ENCODE measurements at regions not wholly inside any gene's neighbourhood (a gene's known extent, or its start where the extent isn't known, plus 50 kb on each side); places are given as distances from the start of the nearest gene placed in this dataset.

DNA sequence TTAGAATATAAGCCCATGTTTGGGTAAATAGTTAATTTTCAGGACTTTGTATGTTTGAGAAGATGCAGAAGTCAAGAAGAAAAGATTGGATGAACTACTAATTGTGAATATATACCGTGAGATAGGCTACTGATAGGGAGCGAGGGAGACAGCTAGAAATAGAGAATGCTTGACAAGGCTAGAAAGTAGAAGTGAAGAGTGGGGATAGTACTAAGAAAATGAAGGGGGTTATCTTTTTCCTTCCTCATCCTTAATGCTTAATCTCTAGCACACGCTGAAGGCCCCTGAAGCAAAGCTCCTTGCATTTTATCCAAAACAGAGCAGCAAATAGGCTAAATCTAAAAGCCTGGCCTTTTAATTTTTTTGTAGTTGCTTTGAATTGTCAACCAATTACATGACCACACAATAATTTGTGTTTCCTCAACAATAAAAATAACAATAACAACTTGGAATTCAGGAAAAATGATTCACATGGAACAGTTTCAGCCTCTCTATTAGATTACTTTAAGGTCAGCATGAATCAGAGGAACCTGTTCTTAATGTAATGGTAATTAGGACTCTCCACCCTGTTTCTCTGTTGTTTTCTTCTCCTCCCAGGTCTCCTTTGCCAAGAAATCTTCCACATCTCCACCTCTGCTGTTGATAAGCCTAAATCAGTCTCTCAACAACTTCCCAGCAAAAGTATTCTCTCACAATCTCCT is 1071.3 kb upstream of the ZEB2 start:
- TF ChIP-seq, protein P1, sequence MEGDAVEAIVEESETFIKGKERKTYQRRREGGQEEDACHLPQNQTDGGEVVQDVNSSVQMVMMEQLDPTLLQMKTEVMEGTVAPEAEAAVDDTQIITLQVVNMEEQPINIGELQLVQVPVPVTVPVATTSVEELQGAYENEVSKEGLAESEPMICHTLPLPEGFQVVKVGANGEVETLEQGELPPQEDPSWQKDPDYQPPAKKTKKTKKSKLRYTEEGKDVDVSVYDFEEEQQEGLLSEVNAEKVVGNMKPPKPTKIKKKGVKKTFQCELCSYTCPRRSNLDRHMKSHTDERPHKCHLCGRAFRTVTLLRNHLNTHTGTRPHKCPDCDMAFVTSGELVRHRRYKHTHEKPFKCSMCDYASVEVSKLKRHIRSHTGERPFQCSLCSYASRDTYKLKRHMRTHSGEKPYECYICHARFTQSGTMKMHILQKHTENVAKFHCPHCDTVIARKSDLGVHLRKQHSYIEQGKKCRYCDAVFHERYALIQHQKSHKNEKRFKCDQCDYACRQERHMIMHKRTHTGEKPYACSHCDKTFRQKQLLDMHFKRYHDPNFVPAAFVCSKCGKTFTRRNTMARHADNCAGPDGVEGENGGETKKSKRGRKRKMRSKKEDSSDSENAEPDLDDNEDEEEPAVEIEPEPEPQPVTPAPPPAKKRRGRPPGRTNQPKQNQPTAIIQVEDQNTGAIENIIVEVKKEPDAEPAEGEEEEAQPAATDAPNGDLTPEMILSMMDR (IDR thresholded peaks at IDR 0.05; ENCODE audit: extremely low read depth, insufficient read depth, missing control alignments) = no peak
- in situ Hi-C loops (cut with MboI; ENCODE audit: low pct_unique_long_range_greater_than_20kb, low sequenced_read_pairs, unreplicated experiment) = loop anchor here (25.0 kb wide), 1 partner anchor 146 kb away; no protein-coding TSS in a partner anchor
- DNase-seq (ENCODE audit: low spot score) = no peak

- in situ Hi-C loops (cut with MboI; ENCODE audit: low pct_unique_long_range_greater_than_20kb, low sequenced_read_pairs, unreplicated experiment) = loop anchor here (25.0 kb wide), 1 partner anchor 149 kb away; no protein-coding TSS in a partner anchor
- TF ChIP-seq, protein P1 (IDR thresholded peaks at IDR 0.05; ENCODE audit: extremely low read depth, insufficient read depth, missing control alignments) = no peak
- no peak for DNase-seq (ENCODE audit: low spot score)
Measured at GRCh38 chr2:145587922-145588321, 1068.0 kb upstream of the ZEB2 start.

DNA sequence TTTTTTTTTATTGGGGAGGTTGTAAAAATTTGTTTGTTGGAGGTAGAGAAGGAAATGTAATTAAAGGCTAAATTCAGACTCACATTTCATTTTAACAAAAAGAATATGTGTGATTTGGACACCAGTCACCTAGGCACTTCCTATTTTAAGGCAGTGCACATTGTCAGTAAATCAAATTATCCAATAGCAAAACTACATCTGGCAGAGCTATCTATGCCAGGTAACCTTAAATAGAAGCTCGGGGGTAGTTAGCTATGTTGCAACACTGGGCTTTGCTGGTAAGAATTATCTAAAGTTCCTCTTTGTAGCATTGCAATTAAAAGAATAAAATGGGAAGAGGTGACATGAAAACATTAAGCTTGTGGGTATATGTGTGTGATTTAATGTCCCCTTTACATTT is 1064.4 kb upstream of the ZEB2 start:
- in situ Hi-C loops (cut with MboI; ENCODE audit: low pct_unique_long_range_greater_than_20kb, low sequenced_read_pairs, unreplicated experiment) = loop anchor here (25.0 kb wide), 1 partner anchor 153 kb away; no protein-coding TSS in a partner anchor
- TF ChIP-seq, protein P1 (IDR thresholded peaks at IDR 0.05; ENCODE audit: extremely low read depth, insufficient read depth, missing control alignments) = no peak
- DNase-seq (ENCODE audit: low spot score) = no peak

GRCh38 chr2:145573608-145574007 is 1053.7 kb upstream of the ZEB2 start:
- DNase-seq (ENCODE audit: low spot score) = no peak
- TF ChIP-seq, protein P1 (IDR thresholded peaks at IDR 0.05; ENCODE audit: extremely low read depth, insufficient read depth, missing control alignments) = no peak
- in situ Hi-C loops (cut with MboI; ENCODE audit: low pct_unique_long_range_greater_than_20kb, low sequenced_read_pairs, unreplicated experiment) = no loop called here

GRCh38 chr2:145572238-145572637 is 1052.3 kb upstream of the ZEB2 start:
- in situ Hi-C loops (cut with MboI; ENCODE audit: low pct_unique_long_range_greater_than_20kb, low sequenced_read_pairs, unreplicated experiment) = no loop called here
- TF ChIP-seq, protein P1 (IDR thresholded peaks at IDR 0.05; ENCODE audit: extremely low read depth, insufficient read depth, missing control alignments) = no peak
- DNase-seq (ENCODE audit: low spot score) = no peak

- TF ChIP-seq, protein P1 (IDR thresholded peaks at IDR 0.05; ENCODE audit: extremely low read depth, insufficient read depth, missing control alignments) = no peak
- no peak for DNase-seq (ENCODE audit: low spot score)
- in situ Hi-C loops (cut with MboI; ENCODE audit: low pct_unique_long_range_greater_than_20kb, low sequenced_read_pairs, unreplicated experiment) = no loop called here
Measured at GRCh38 chr2:145569108-145569507, 1049.2 kb upstream of the ZEB2 start.

Measured in GM13977 (cell line).